Neural cell (in vitro differentiated cells): ENCODE measurements at regions not wholly inside any gene's neighbourhood (a gene's known extent, or its start where the extent isn't known, plus 50 kb on each side); places are given as distances from the start of the nearest gene placed in this dataset.

Experiments used
- H2AFZ ChIP-seq: fragments of 200-600, 300-800 bp; sonication (generic), shearing (Covaris generic); 2 replicates; pipeline ENCODE4 v1.6.0; 2014; ENCODE audit warnings: low read depth, mild to moderate bottlenecking, antibody characterized with exemption, low read length, moderate library complexity
- H3F3A ChIP-seq: fragments of 200-600 bp; shearing (Covaris generic); 2 replicates; pipeline ENCODE4 v1.6.1; 2016; ENCODE audit warnings: mild to moderate bottlenecking, moderate library complexity, mixed read lengths, antibody characterized with exemption, low read length; ENCODE audit not compliant: insufficient read depth, poor library complexity, severe bottlenecking
- H3K27ac ChIP-seq: fragments of 200-600, 300-800 bp; sonication (generic), shearing (Covaris generic); 2 replicates; pipeline ENCODE4 v1.5.1; 2014; ENCODE audit warnings: mild to moderate bottlenecking, low read length, moderate library complexity
- H3K27me3 ChIP-seq: fragments of 300-800, 200-600 bp; sonication (generic), shearing (Covaris generic); 2 replicates; pipeline ENCODE4 v1.6.0; 2014; ENCODE audit warnings: mild to moderate bottlenecking, low read depth, low read length, moderate library complexity; ENCODE audit not compliant: insufficient read depth
- H3K36me3 ChIP-seq: fragments of 300-800, 200-600 bp; sonication (generic), shearing (Covaris generic); 2 replicates; pipeline ENCODE4 v1.5.1; 2014; ENCODE audit warnings: mild to moderate bottlenecking, antibody characterized with exemption, low read length, moderate library complexity; ENCODE audit not compliant: insufficient read depth
- H3K4me2 ChIP-seq: fragments of 300-800, 200-600 bp; sonication (generic), shearing (Covaris generic); 2 replicates; pipeline ENCODE4 v1.6.0; 2014; ENCODE audit warnings: mild to moderate bottlenecking, low read length
- H3K4me3 ChIP-seq: fragments of 300-800, 200-600 bp; sonication (generic), shearing (Covaris generic); 2 replicates; pipeline ENCODE4 v1.5.1; 2014; ENCODE audit warnings: mild to moderate bottlenecking, low read length, moderate library complexity
- H3K79me2 ChIP-seq: fragments of 200-600 bp; shearing (Covaris generic); replicated peaks from 2 replicates; pipeline ENCODE4 v1.6.0; 2014; ENCODE audit warnings: mild to moderate bottlenecking, low read length, moderate library complexity; ENCODE audit not compliant: insufficient read depth
- H3K9ac ChIP-seq: fragments of 300-800, 200-600 bp; sonication (generic), shearing (Covaris generic); 2 replicates; pipeline ENCODE4 v1.6.1; 2016; ENCODE audit warnings: mild to moderate bottlenecking, low read length, mixed read lengths
- H3K9me2 ChIP-seq: fragments of 200-600 bp; shearing (Covaris generic); 2 replicates; pipeline ENCODE4 v1.6.1; 2016; ENCODE audit warnings: mild to moderate bottlenecking, low read length, mixed read lengths; ENCODE audit not compliant: insufficient read depth
- H3K9me3 ChIP-seq: fragments of 200-600, 300-800 bp; sonication (generic), shearing (Covaris generic); 2 replicates; pipeline ENCODE4 v1.6.1; 2016; ENCODE audit warnings: mild to moderate bottlenecking, mixed run types, low read length, moderate library complexity, mixed read lengths
- H4K20me1 ChIP-seq: fragments of 200-600 bp; shearing (Covaris generic); 2 replicates; pipeline ENCODE4 v1.6.1; 2016; ENCODE audit warnings: mild to moderate bottlenecking, mixed run types; ENCODE audit not compliant: insufficient read depth
- CTCF ChIP-seq: fragments of 450-650 bp; IDR thresholded peaks from 2 replicates; pipeline ENCODE4 v1.5.1; 2014; ENCODE audit warnings: antibody characterized with exemption, mild to moderate bottlenecking, moderate library complexity; ENCODE audit not compliant: poor library complexity, severe bottlenecking
- EP300 ChIP-seq: fragments of 450-650 bp; conservative IDR thresholded peaks from 2 replicates; pipeline ENCODE4 v1.6.1; 2014; ENCODE audit warnings: antibody characterized with exemption, mild to moderate bottlenecking, moderate library complexity; ENCODE audit not compliant: poor library complexity, severe bottlenecking
- EZH2 ChIP-seq: fragments of 200-600, 300-800 bp; shearing (Covaris generic), sonication (generic); IDR thresholded peaks from 2 replicates; pipeline ENCODE4 v1.6.1; 2014; ENCODE audit warnings: antibody characterized with exemption, low read length, borderline replicate concordance, mild to moderate bottlenecking; ENCODE audit not compliant: insufficient read depth, poor library complexity, severe bottlenecking
- MXI1 ChIP-seq: fragments of 450-650 bp; conservative IDR thresholded peaks from 2 replicates; pipeline ENCODE4 v1.6.1; 2014; ENCODE audit warnings: antibody characterized with exemption, mild to moderate bottlenecking; ENCODE audit not compliant: poor library complexity, severe bottlenecking
- POLR2AphosphoS5 ChIP-seq: IDR thresholded peaks from 2 replicates; pipeline ENCODE4 v1.6.1; 2012
- RAD21 ChIP-seq: fragments of 450-650 bp; conservative IDR thresholded peaks from 2 replicates; pipeline ENCODE4 v1.6.1; 2014; ENCODE audit warnings: antibody characterized with exemption, mild to moderate bottlenecking, moderate library complexity
- REST ChIP-seq: IDR thresholded peaks from 2 replicates; pipeline ENCODE4 v1.6.1; 2012; ENCODE audit warnings: borderline replicate concordance
- SMC3 ChIP-seq: fragments of 450-650 bp; conservative IDR thresholded peaks from 2 replicates; pipeline ENCODE4 v1.6.1; 2014; ENCODE audit warnings: antibody characterized with exemption, mild to moderate bottlenecking, moderate library complexity; ENCODE audit not compliant: poor library complexity
- TAF1 ChIP-seq: IDR thresholded peaks from 2 replicates; pipeline ENCODE4 v1.6.1; 2012; ENCODE audit warnings: low read depth

GRCh38 chr15:98505611-98506031, 142.7 kb upstream of the IGF1R start:
- H3K79me2 ChIP-seq = no peaks in the 10 kb centered on the region

DNA sequence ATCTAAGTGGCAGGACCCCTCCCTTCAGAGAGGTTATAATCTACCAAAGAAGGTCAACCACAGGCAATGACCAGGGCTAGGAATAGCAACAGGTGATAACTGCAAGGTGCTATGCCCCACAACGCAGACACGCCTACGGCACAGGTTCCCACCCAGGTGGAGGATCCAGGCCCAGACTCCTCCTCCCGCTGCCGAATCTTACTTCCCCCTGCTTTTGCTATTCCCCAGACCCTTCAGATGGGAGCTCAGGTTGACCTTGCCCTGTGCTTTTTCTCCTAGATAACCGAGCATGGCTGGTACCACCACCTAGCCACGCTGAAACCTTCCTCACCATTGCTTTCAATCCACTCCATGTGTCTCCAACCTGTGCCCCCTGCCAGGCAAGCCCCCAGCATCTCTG, 142.2 kb upstream of the IGF1R start:
- no peaks in the 10 kb centered on the region for H3K9me2 ChIP-seq
- H2AFZ ChIP-seq = no peak overlapping the region
- H3K9ac ChIP-seq = no peak overlapping the region
- H3F3A ChIP-seq = no peaks in the 10 kb centered on the region
- no peak overlapping the region for H3K27ac ChIP-seq
- no peak overlapping the region for H3K4me3 ChIP-seq
- H3K27me3 ChIP-seq = no peaks in the 10 kb centered on the region
- H3K79me2 ChIP-seq = no peaks in the 10 kb centered on the region
- H3K36me3 ChIP-seq = no peaks in the 10 kb centered on the region
- no peaks in the 10 kb centered on the region for H4K20me1 ChIP-seq
- no peaks in the 10 kb centered on the region for H3K9me3 ChIP-seq
- H3K4me2 ChIP-seq = no peak overlapping the region
- TF ChIP-seq POLR2AphosphoS5 (no peak), EZH2 (no peak), SMC3 (no peak), REST (no peak), EP300 (no peak), CTCF (no peak)

More at GRCh38 chr15:98505611-98506031, 142.7 kb upstream of the IGF1R start:
- Histone ChIP-seq H3K27ac (no peak overlapping the region), H3K9ac (no peak overlapping the region), H2AFZ (no peak overlapping the region), H4K20me1 (no peaks in the 10 kb centered on the region), H3K4me3 (no peak overlapping the region), H3K9me3 (no peaks in the 10 kb centered on the region), H3F3A (no peaks in the 10 kb centered on the region), H3K4me2 (no peak overlapping the region), H3K36me3 (no peaks in the 10 kb centered on the region), H3K9me2 (no peaks in the 10 kb centered on the region), H3K27me3 (no peaks in the 10 kb centered on the region)
- TF ChIP-seq TAF1 (no peak), POLR2AphosphoS5 (no peak), MXI1 (no peak), REST (no peak), EZH2 (no peak), CTCF (no peak), SMC3 (no peak), EP300 (no peak), RAD21 (no peak)
